ENCODE measurements at regions not wholly inside any gene's neighbourhood (a gene's known extent, or its start where the extent isn't known, plus 50 kb on each side); places are given as distances from the start of the nearest gene placed in this dataset.

GRCh38 chr1:56376188-56376984 lies 203.0 kb downstream of the PLPP3 start:
- H3K4me1 ChIP-seq = peaks cover 10% of the 10 kb centered on the region
- H3K36me3 ChIP-seq = no peaks in the 10 kb centered on the region
- TF ChIP-seq, protein P1, sequence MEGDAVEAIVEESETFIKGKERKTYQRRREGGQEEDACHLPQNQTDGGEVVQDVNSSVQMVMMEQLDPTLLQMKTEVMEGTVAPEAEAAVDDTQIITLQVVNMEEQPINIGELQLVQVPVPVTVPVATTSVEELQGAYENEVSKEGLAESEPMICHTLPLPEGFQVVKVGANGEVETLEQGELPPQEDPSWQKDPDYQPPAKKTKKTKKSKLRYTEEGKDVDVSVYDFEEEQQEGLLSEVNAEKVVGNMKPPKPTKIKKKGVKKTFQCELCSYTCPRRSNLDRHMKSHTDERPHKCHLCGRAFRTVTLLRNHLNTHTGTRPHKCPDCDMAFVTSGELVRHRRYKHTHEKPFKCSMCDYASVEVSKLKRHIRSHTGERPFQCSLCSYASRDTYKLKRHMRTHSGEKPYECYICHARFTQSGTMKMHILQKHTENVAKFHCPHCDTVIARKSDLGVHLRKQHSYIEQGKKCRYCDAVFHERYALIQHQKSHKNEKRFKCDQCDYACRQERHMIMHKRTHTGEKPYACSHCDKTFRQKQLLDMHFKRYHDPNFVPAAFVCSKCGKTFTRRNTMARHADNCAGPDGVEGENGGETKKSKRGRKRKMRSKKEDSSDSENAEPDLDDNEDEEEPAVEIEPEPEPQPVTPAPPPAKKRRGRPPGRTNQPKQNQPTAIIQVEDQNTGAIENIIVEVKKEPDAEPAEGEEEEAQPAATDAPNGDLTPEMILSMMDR (IDR thresholded peaks at IDR 0.05; ENCODE audit: low read depth, low read length) = no peak
- no peak for DNase-seq
- no peaks in the 10 kb centered on the region for H3K27me3 ChIP-seq
- H3K4me3 ChIP-seq (ENCODE audit: low read depth, low read length) = no peak overlapping the region
- no peaks in the 10 kb centered on the region for H3K9me3 ChIP-seq

- H3K27me3 ChIP-seq = no peaks in the 10 kb centered on the region
- H3K36me3 ChIP-seq = no peaks in the 10 kb centered on the region
- H3K4me3 ChIP-seq (ENCODE audit: low read depth, low read length) = no peak overlapping the region
- DNase-seq = no peak
- peaks cover 10% of the 10 kb centered on the region for H3K4me1 ChIP-seq
- TF ChIP-seq, protein P1 (IDR thresholded peaks at IDR 0.05; ENCODE audit: low read depth, low read length) = no peak
- no peaks in the 10 kb centered on the region for H3K9me3 ChIP-seq
Observed at GRCh38 chr1:56375326-56375804, 204.0 kb downstream of the PLPP3 start.

DNA sequence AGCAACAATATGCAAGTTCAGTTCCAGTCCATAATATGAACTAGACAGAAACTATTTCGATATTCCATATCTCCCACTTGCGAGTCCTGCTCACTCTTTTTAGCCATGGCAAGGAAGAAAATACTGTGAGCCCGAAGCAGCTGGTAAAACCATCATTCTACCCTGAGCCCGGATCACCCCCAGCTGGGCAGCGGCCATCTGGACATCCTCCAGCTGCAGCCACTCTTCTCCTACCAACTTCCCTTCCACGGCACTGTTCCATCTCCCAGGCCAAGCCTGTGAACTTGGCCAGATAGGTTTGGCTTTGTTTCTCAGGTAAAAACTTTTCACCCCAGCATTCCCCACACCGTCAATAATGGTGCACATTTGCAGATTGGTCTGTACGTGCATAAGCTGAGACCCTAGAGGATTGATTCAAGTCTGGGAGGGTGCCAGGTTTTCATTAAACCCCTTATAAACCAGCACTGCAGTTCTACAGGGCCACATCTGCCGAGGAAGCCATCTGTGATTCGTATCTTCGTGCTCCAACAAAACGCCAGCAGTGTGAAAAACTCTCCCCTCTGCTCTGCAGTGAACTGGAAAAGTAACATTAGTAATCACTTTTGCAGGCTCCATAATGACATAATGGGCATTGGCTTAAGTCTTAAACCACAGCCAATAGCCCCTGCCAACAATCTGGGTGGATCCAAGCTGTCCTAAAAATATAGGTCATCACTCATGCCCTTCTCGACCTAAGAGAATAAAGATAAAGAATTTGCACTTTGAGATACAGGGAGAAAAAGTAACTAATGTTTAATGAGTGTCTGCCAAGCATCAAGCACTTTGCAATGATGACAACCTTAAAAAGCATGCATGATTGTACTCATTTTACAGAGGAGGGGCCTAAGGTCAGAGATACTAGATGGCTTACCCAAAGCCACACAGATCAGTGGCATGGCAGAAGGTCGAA lies 205.1 kb downstream of the PLPP3 start:
- Histone ChIP-seq H3K9me3 (no peaks in the 10 kb centered on the region), H3K36me3 (no peaks in the 10 kb centered on the region), H3K27me3 (no peaks in the 10 kb centered on the region), H3K4me1 (peaks cover 10% of the 10 kb centered on the region), H3K4me3 (ENCODE audit: low read depth, low read length) (peak overlapping the region; percentile 8; the same call in 1 of the 2 replicates)
- TF ChIP-seq, protein P1 (IDR thresholded peaks at IDR 0.05; ENCODE audit: low read depth, low read length) = no peak
- peak; percentile 66 for DNase-seq

GRCh38 chr1:56370513-56370912 lies 208.8 kb downstream of the PLPP3 start:
- no peak overlapping the region for H3K4me3 ChIP-seq (ENCODE audit: low read depth, low read length)
- no peaks in the 10 kb centered on the region for H3K9me3 ChIP-seq
- TF ChIP-seq, protein P1 (IDR thresholded peaks at IDR 0.05; ENCODE audit: low read depth, low read length) = no peak
- H3K36me3 ChIP-seq = no peaks in the 10 kb centered on the region
- DNase-seq = no peak
- no peaks in the 10 kb centered on the region for H3K27me3 ChIP-seq
- H3K4me1 ChIP-seq = peaks cover 5% of the 10 kb centered on the region

DNA sequence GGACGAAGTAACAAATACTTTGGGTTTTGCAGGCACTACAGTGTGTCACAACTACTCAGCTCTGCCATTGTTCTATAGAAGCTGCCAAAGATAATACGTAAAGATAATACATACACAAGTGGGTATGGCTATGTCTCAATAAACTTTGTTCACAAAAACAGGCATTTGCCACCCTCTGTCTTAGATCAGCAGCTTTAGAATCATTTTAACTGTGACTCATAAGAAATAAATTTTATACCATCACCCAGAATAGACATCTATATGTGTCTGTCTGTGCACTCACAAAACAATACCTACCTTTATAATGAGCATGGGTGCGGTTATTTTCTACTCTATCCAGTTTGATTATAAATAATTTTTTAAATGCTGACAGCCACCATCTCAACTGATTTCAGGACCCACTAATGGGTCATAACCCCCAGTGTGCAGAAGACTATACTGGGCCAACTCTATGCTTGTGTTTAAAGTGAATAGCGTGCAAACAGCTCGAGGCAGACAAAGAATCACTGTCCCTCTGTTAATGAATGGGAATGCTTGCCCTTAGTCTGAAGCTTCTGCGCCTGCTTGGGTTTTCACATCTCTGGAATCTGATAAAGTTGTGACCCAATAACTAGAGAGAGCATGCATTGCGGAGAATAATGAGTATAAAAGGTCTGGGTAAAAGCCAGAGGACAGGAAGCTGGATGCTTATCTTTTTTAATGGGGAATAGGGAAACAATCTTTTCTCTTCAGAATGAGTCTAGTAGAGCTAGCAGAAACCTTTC lies 216.2 kb downstream of the PLPP3 start:
- Histone ChIP-seq H3K36me3 (no peaks in the 10 kb centered on the region), H3K27me3 (no peaks in the 10 kb centered on the region), H3K4me3 (ENCODE audit: low read depth, low read length) (no peak overlapping the region), H3K4me1 (no peaks in the 10 kb centered on the region), H3K9me3 (no peaks in the 10 kb centered on the region)
- TF ChIP-seq, protein P1 (IDR thresholded peaks at IDR 0.05; ENCODE audit: low read depth, low read length) = no peak
- DNase-seq = peak; percentile 40
